CD4-positive, alpha-beta T cell (primary cell): ENCODE measurements at regions not wholly inside any gene's neighbourhood (a gene's known extent, or its start where the extent isn't known, plus 50 kb on each side); places are given as distances from the start of the nearest gene placed in this dataset.

Source experiments
- ATAC-seq: fragments of 200-7000 bp; cut with Tn5 transposase; one replicate; pipeline ENCODE4 v1.10.0; 2022; ENCODE audit warnings: mild to moderate bottlenecking; ENCODE audit not compliant: poor library complexity
- CTCF ChIA-PET: fragments of 350-600 bp; sonication (Branson Sonifier 250); formaldehyde crosslinking; loops from one replicate; lab custom pipeline; 2021; ENCODE audit warnings: antibody characterized with exemption, inconsistent platforms; lab: Charles Lee
- POLR2A ChIA-PET: fragments of 350-600 bp; sonication (Branson Sonifier 250); formaldehyde crosslinking; loops from one replicate; lab custom pipeline; 2021; ENCODE audit warnings: antibody characterized with exemption, inconsistent platforms; lab: Charles Lee
- DNase-seq, 14 experiments: peaks; one replicate each; pipeline ENCODE4 v3.0.0-alpha.2; 2013 to 2020; ENCODE audit warnings: mixed read lengths in 2 of 14
- H3K27ac ChIP-seq, 2 donors: one replicate each; pipeline versions ENCODE4 v1.5.1 to v1.7.0; 2013; ENCODE audit warnings: low read length in 2 of 2, low read depth in 1 of 2, mild to moderate bottlenecking in 1 of 2
- H3K27me3 ChIP-seq, 2 experiments: 1 replicate in 1 of 2; 2 replicates in 1 of 2; pipeline versions ENCODE4 v1.6.1 to v1.7.0; 2013; ENCODE audit warnings: low read length in 2 of 2, control low read depth in 1 of 2, mild to moderate bottlenecking in 1 of 2, moderate library complexity in 1 of 2; ENCODE audit not compliant: insufficient read depth in 2 of 2, control insufficient read depth in 1 of 2
- H3K36me3 ChIP-seq: one replicate; pipeline ENCODE4 v1.6.1; 2013; ENCODE audit warnings: low read length, control low read depth; ENCODE audit not compliant: insufficient read depth
- H3K4me1 ChIP-seq: one replicate; pipeline ENCODE4 v1.6.1; 2013; ENCODE audit warnings: low read length, control low read depth; ENCODE audit not compliant: insufficient read depth
- H3K4me3 ChIP-seq: one replicate; pipeline ENCODE4 v1.5.1; 2013; ENCODE audit warnings: mild to moderate bottlenecking, low read length, moderate library complexity
- H3K9me3 ChIP-seq, 2 experiments: 1 replicate in 1 of 2; 2 replicates in 1 of 2; pipeline versions ENCODE4 v1.6.1 to v1.7.0; 2013; ENCODE audit warnings: low read length in 2 of 2, mild to moderate bottlenecking in 2 of 2, control low read depth in 1 of 2, moderate library complexity in 1 of 2; ENCODE audit not compliant: control insufficient read depth in 1 of 2, insufficient read depth in 1 of 2
- H3K27ac Mint-ChIP-seq: one replicate; pipeline ENCODE4 v1.8.0; 2020; ENCODE audit warnings: mixed read lengths
- H3K27me3 Mint-ChIP-seq: one replicate; pipeline ENCODE4 v1.8.0; 2021; ENCODE audit warnings: mixed read lengths
- H3K36me3 Mint-ChIP-seq: one replicate; pipeline ENCODE4 v1.8.0; 2021; ENCODE audit warnings: low read depth, mixed read lengths
- H3K4me1 Mint-ChIP-seq: one replicate; pipeline ENCODE4 v1.8.0; 2021; ENCODE audit warnings: low read depth, mixed read lengths
- H3K4me3 Mint-ChIP-seq: one replicate; pipeline ENCODE4 v1.8.0; 2020; ENCODE audit warnings: mild to moderate bottlenecking, mixed read lengths
- H3K9me3 Mint-ChIP-seq: one replicate; pipeline ENCODE4 v1.8.0; 2020; ENCODE audit warnings: mixed read lengths
- CTCF ChIP-seq: fragments of 200-600 bp; IDR thresholded peaks from one replicate; pipeline ENCODE4 v1.8.0; 2022; ENCODE audit warnings: antibody characterized with exemption, mild to moderate bottlenecking
- intact Hi-C, 2 experiments: fragments of 100-400 bp; cut with DNase I in 1 of 2; cut with micrococcal nuclease in 1 of 2; formaldehyde crosslinking; loops; one replicate each; pipeline versions ENCODE4 v1.15.1 to v1.9.0; 2023 to 2025; cut with DNase I, micrococcal nuclease

GRCh38 chr5:15376803-15377202, 123.2 kb upstream of the FBXL7 start:
- POLR2A ChIA-PET = no interaction called here
- peaks cover 10% of the 10 kb centered on the region for H3K9me3 Mint-ChIP-seq
- Histone ChIP-seq H3K27me3 (no peaks in the 10 kb centered on the region), H3K36me3 (no peaks in the 10 kb centered on the region), H3K4me1 (no peaks in the 10 kb centered on the region), H3K27ac (no peak overlapping the region), H3K4me3 (no peak overlapping the region), H3K9me3 (peaks cover 0 to 10% of the 10 kb centered on the region in 2 experiments)
- ATAC-seq (no peak), DNase-seq (no peak)
- no peaks in the 10 kb centered on the region for H3K4me1 Mint-ChIP-seq
- intact Hi-C loops = no loop called here
- no peak for TF ChIP-seq CTCF
- no peak overlapping the region for H3K4me3 Mint-ChIP-seq
- CTCF ChIA-PET = no interaction called here
- H3K36me3 Mint-ChIP-seq = no peaks in the 10 kb centered on the region
- no peaks in the 10 kb centered on the region for H3K27me3 Mint-ChIP-seq
- H3K27ac Mint-ChIP-seq = no peak overlapping the region

GRCh38 chr5:15376088-15376487, 123.9 kb upstream of the FBXL7 start:
- intact Hi-C loops = no loop called here

GRCh38 chr5:15375559-15375958, 124.4 kb upstream of the FBXL7 start:
- no peak for TF ChIP-seq CTCF
- no peak overlapping the region for H3K27ac Mint-ChIP-seq
- Histone ChIP-seq H3K27ac (no peak overlapping the region), H3K9me3 (peaks cover 0 to 10% of the 10 kb centered on the region in 2 experiments), H3K4me3 (no peak overlapping the region), H3K4me1 (no peaks in the 10 kb centered on the region), H3K36me3 (no peaks in the 10 kb centered on the region), H3K27me3 (no peaks in the 10 kb centered on the region)
- H3K36me3 Mint-ChIP-seq = no peaks in the 10 kb centered on the region
- CTCF ChIA-PET = no interaction called here
- intact Hi-C loops = no loop called here
- ATAC-seq (no peak), DNase-seq (no peak)
- no peaks in the 10 kb centered on the region for H3K27me3 Mint-ChIP-seq
- POLR2A ChIA-PET = no interaction called here
- H3K4me3 Mint-ChIP-seq = no peak overlapping the region
- H3K4me1 Mint-ChIP-seq = no peaks in the 10 kb centered on the region
- H3K9me3 Mint-ChIP-seq = peaks cover 10% of the 10 kb centered on the region

More at GRCh38 chr5:15376088-15376487, 123.9 kb upstream of the FBXL7 start:
- Histone ChIP-seq H3K27me3 (no peaks in the 10 kb centered on the region), H3K9me3 (peaks cover 0 to 10% of the 10 kb centered on the region in 2 experiments), H3K4me3 (no peak overlapping the region), H3K36me3 (no peaks in the 10 kb centered on the region), H3K4me1 (no peaks in the 10 kb centered on the region), H3K27ac (no peak overlapping the region)
- H3K27ac Mint-ChIP-seq = no peak overlapping the region
- POLR2A ChIA-PET = no interaction called here
- no peak for TF ChIP-seq CTCF
- no peak overlapping the region for H3K4me3 Mint-ChIP-seq
- no peaks in the 10 kb centered on the region for H3K27me3 Mint-ChIP-seq
- CTCF ChIA-PET = no interaction called here
- no peaks in the 10 kb centered on the region for H3K4me1 Mint-ChIP-seq
- ATAC-seq (no peak), DNase-seq (no peak)
- peaks cover 10% of the 10 kb centered on the region for H3K9me3 Mint-ChIP-seq
- H3K36me3 Mint-ChIP-seq = no peaks in the 10 kb centered on the region
